Epithelial cell of proximal tubule (primary cell): ENCODE measurements at regions not wholly inside any gene's neighbourhood (a gene's known extent, or its start where the extent isn't known, plus 50 kb on each side); places are given as distances from the start of the nearest gene placed in this dataset.

Experiments used
- DNase-seq: peaks from one replicate; pipeline ENCODE4 v3.0.0-alpha.2; 2011; ENCODE audit warnings: low read depth
- H3K4me3 ChIP-seq: 2 replicates; pipeline ENCODE4 v1.5.1; 2011; ENCODE audit warnings: low read depth, mild to moderate bottlenecking, low read length
- CTCF ChIP-seq: conservative IDR thresholded peaks from 2 replicates; pipeline ENCODE4 v1.5.1; 2012; ENCODE audit warnings: low read depth, mild to moderate bottlenecking, low read length

DNA sequence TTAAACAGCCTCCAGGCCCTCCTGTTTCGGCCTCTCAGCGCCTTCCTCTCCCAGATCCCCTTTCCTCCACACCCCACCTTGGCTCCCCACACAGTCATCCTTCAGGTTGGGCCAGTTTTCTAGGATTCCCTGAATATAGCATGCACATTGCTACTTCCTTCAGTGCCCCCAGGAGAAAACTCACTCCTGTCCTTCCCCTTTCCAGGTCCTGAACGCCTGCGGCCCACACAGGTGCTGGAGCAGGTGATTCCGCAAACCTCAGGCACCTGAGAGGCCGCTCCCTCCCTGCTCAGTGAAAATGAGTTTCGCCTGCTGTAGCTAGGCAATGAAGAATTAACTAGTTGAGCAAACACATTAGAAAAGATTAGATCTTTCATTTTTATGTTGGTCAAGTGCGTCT lies 185.0 kb downstream of the MED10 start:
- TF ChIP-seq CTCF = no peak
- DNase-seq = no peak
- no peak overlapping the region for H3K4me3 ChIP-seq

DNA sequence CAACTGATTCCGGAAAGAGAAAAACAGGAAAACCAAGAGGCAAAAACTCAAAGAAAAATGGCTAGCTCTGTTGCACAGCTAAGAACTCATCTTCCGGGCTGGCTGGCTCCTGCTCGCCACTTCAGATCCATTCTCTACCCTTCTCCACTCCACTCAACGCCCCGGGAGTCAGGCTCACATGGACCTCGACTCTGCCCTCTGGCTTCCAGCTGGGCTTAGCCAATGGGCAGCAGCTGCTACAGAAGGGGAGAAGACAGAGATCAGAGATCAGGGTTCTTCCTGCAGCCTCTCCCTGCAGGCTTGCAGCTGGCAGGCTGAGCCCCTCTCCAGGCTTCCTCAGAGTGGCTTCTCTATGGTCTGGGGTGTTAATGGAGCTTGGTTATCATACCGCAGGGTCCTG lies 187.5 kb downstream of the MED10 start:
- DNase-seq = no peak
- no peak overlapping the region for H3K4me3 ChIP-seq
- TF ChIP-seq CTCF = no peak

GRCh38 chr5:6188976-6189375 lies 189.4 kb downstream of the MED10 start:
- no peak for TF ChIP-seq CTCF
- no peak for DNase-seq
- no peak overlapping the region for H3K4me3 ChIP-seq

GRCh38 chr5:6188344-6188743 lies 190.0 kb downstream of the MED10 start:
- TF ChIP-seq CTCF = no peak
- no peak for DNase-seq

GRCh38 chr5:6187501-6187900 lies 190.8 kb downstream of the MED10 start:
- TF ChIP-seq CTCF = no peak
- no peak for DNase-seq
- no peak overlapping the region for H3K4me3 ChIP-seq

More at GRCh38 chr5:6188344-6188743, 190.0 kb downstream of the MED10 start:
- H3K4me3 ChIP-seq = no peak overlapping the region

DNA sequence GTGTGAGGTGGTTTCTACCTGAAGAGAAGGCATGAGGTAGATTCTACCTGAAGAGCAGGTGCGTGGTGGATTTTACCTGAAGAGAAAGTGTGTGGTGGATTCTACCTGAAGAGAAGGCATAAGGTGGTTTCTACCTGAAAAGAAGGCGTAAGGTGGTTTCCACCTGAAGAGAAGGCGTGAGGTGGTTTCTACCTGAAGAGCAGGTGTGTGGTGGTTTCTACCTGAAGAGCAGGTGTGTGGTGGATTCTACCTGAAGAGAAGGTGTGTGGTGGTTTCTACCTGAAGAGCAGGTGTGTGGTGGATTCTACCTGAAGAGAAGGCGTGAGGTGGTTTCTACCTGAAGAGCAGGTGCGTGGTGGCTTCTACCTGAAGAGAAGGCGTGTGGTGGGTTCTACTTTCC lies 192.8 kb downstream of the MED10 start:
- no peak for TF ChIP-seq CTCF
- H3K4me3 ChIP-seq = no peak overlapping the region
- DNase-seq = no peak

- no peak for TF ChIP-seq CTCF
- no peak for DNase-seq
- no peak overlapping the region for H3K4me3 ChIP-seq
Measured at GRCh38 chr5:6184481-6184880, 193.9 kb downstream of the MED10 start.
